ENCODE measurements at regions not wholly inside any gene's neighbourhood (a gene's known extent, or its start where the extent isn't known, plus 50 kb on each side); places are given as distances from the start of the nearest gene placed in this dataset.

- no peaks in the 10 kb centered on the region for H3K79me2 ChIP-seq (ENCODE audit: insufficient read depth, low read length)
- no peaks in the 10 kb centered on the region for H3K9me3 ChIP-seq (ENCODE audit: control insufficient read depth, low read depth, low read length)
- no peak overlapping the region for H3K9ac ChIP-seq (ENCODE audit: extremely low read depth, insufficient read length, low read length)
- H4K8ac ChIP-seq (replicated peaks; ENCODE audit: insufficient read length, low read depth, low read length), result no peak overlapping the region
- no peak overlapping the region for H2BK15ac ChIP-seq (ENCODE audit: low read depth, low read length)
- H3K4ac ChIP-seq (ENCODE audit: low read depth, low read length), result no peak overlapping the region
- no peak overlapping the region for H3T11ph ChIP-seq (ENCODE audit: low read length)
- H2BK12ac ChIP-seq (ENCODE audit: insufficient read length, low read depth, low read length), result no peak overlapping the region
- no peak overlapping the region for H2BK5ac ChIP-seq (ENCODE audit: insufficient read length, low read length)
- no peak overlapping the region for H4K91ac ChIP-seq (ENCODE audit: insufficient read length, low read depth, low read length)
- no peak overlapping the region for H3K4me3 Mint-ChIP-seq
- no peak overlapping the region for H2AK5ac ChIP-seq (ENCODE audit: insufficient read length, low read length)
- H3K27me3 Mint-ChIP-seq (ENCODE audit: low read depth), result no peaks in the 10 kb centered on the region
- WGBS (ENCODE audit: extremely low coverage, insufficient read length, low lambda C conversion rate), result no CpG with 5 or more reads among the region's 1 CpG
- no peak overlapping the region for H2BK20ac ChIP-seq (ENCODE audit: low read depth, low read length, poor library complexity, severe bottlenecking)
- H3K27ac Mint-ChIP-seq, result no peak overlapping the region
- no peak overlapping the region for H2AFZ ChIP-seq (ENCODE audit: low read length)
- no peak overlapping the region for H3K23ac ChIP-seq (ENCODE audit: insufficient read length, low read depth, low read length)
- H3K27me3 ChIP-seq (ENCODE audit: insufficient read depth, low read length), result no peaks in the 10 kb centered on the region
- no peak overlapping the region for H3K14ac ChIP-seq (ENCODE audit: insufficient read depth, low read length)
- no peak overlapping the region for H4K5ac ChIP-seq (ENCODE audit: insufficient read length, low read depth, low read length)
- no peaks in the 10 kb centered on the region for H3K36me3 Mint-ChIP-seq (ENCODE audit: insufficient read depth in 1 of 3, low read depth in 3 of 3)
- H4K20me1 ChIP-seq (ENCODE audit: control insufficient read depth, insufficient read depth, insufficient read length), result no peaks in the 10 kb centered on the region
- no peak for TF ChIP-seq CTCF (conservative IDR thresholded peaks at IDR 0.05)
- no peak overlapping the region for H3K4me2 ChIP-seq (ENCODE audit: insufficient read depth, insufficient read length, low read length)
- H3K56ac ChIP-seq (ENCODE audit: insufficient read length, low read depth, low read length), result no peak overlapping the region
- no peak for DNase-seq
- H3K4me1 ChIP-seq (ENCODE audit: insufficient read depth, low read length), result no peaks in the 10 kb centered on the region; the same call in 1 of the 2 replicates
- H2BK120ac ChIP-seq (ENCODE audit: low read depth, low read length, poor library complexity, severe bottlenecking), result no peak overlapping the region
- H3K9me3 Mint-ChIP-seq, result no peaks in the 10 kb centered on the region
- no peak overlapping the region for H3K27ac ChIP-seq (ENCODE audit: insufficient read length, low read depth, low read length)
- H3K23me2 ChIP-seq (ENCODE audit: insufficient read length, low read depth, low read length, poor library complexity, severe bottlenecking), result no peaks in the 10 kb centered on the region
- no peak overlapping the region for H3K18ac ChIP-seq (ENCODE audit: insufficient read length, low read depth, low read length)
- no peaks in the 10 kb centered on the region for H3K79me1 ChIP-seq (ENCODE audit: insufficient read depth, low read depth, low read length, poor library complexity, severe bottlenecking)
- H3K4me1 Mint-ChIP-seq, result peaks cover 3% of the 10 kb centered on the region in 2 experiments
Measured at GRCh38 chr3:151987893-151988292, 114.5 kb downstream of the SUCNR1 start.

Measured in H9 (cell line).